BLaER1 (cell line): ENCODE measurements at regions not wholly inside any gene's neighbourhood (a gene's known extent, or its start where the extent isn't known, plus 50 kb on each side); places are given as distances from the start of the nearest gene placed in this dataset.
"Not testable (repeated sequence)": the region's sequence is repeated elsewhere in the genome, so short reads cannot be mapped to it uniquely, and the experiment has no call there.

Experiments
- H3K27ac ChIP-seq: shearing (Covaris generic); formaldehyde crosslinking; 2 replicates; pipeline ENCODE4 v1.8.1; 2022
- H3K27me3 ChIP-seq: shearing (Covaris generic); formaldehyde crosslinking; 2 replicates; pipeline ENCODE4 v1.8.1; 2022
- H3K36me3 ChIP-seq: shearing (Covaris generic); formaldehyde crosslinking; 2 replicates; pipeline ENCODE4 v1.8.1; 2022
- H3K4me1 ChIP-seq: shearing (Covaris generic); formaldehyde crosslinking; 2 replicates; pipeline ENCODE4 v1.8.1; 2022
- H3K4me2 ChIP-seq: shearing (Covaris generic); formaldehyde crosslinking; 2 replicates; pipeline ENCODE4 v1.8.1; 2022
- H3K4me3 ChIP-seq: shearing (Covaris generic); formaldehyde crosslinking; 2 replicates; pipeline ENCODE4 v1.8.1; 2022
- H3K9ac ChIP-seq: shearing (Covaris generic); formaldehyde crosslinking; 2 replicates; pipeline ENCODE4 v1.8.1; 2022
- H3K9me3 ChIP-seq: shearing (Covaris generic); formaldehyde crosslinking; 2 replicates; pipeline ENCODE4 v1.8.1; 2022
- H4K20me1 ChIP-seq: shearing (Covaris generic); formaldehyde crosslinking; 2 replicates; pipeline ENCODE4 v1.8.1; 2022
- Cebpa-rat ChIP-seq: shearing (Covaris generic); IDR thresholded peaks from 2 replicates; pipeline ENCODE4 v1.8.1; 2022

- Histone ChIP-seq H3K9me3 (no peaks in the 10 kb centered on the region), H4K20me1 (no peaks in the 10 kb centered on the region), H3K9ac (no peak overlapping the region), H3K4me3 (no peak overlapping the region), H3K4me2 (no peak overlapping the region), H3K4me1 (no peaks in the 10 kb centered on the region), H3K27me3 (no peaks in the 10 kb centered on the region), H3K27ac (no peak overlapping the region), H3K36me3 (no peaks in the 10 kb centered on the region)
- no peak for TF ChIP-seq Cebpa-rat
Measured at GRCh38 chr5:62083661-62084060, 222.3 kb upstream of the KIF2A start.

DNA sequence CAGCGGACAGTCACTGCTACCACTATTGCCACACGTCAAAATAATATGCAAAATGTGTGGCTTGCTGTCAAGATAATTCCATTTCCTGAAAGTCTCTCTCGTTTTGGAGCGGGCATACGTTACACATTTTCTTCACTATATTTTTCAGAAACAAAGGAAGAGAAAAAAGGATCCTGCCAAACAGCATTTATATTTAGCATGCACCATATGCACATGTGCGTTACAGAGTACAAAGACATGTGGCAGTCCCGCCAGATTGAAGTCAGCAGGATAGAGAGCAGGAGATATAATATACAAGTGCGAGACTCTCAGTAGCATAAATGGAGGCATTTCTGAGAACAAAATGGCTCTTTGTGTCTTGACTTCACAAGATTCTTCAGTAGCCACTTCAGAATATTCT lies 221.6 kb upstream of the KIF2A start:
- TF ChIP-seq Cebpa-rat: no peak
- no peaks in the 10 kb centered on the region for H3K9me3 ChIP-seq
- no peaks in the 10 kb centered on the region for H4K20me1 ChIP-seq
- no peak overlapping the region for H3K27ac ChIP-seq
- H3K9ac ChIP-seq: no peak overlapping the region
- no peaks in the 10 kb centered on the region for H3K36me3 ChIP-seq
- no peaks in the 10 kb centered on the region for H3K27me3 ChIP-seq
- H3K4me3 ChIP-seq: no peak overlapping the region
- 0 out of 2 replicates have a peak overlapping the region, but pooled peaks have one; percentile 1 for H3K4me2 ChIP-seq
- H3K4me1 ChIP-seq: no peaks in the 10 kb centered on the region

DNA sequence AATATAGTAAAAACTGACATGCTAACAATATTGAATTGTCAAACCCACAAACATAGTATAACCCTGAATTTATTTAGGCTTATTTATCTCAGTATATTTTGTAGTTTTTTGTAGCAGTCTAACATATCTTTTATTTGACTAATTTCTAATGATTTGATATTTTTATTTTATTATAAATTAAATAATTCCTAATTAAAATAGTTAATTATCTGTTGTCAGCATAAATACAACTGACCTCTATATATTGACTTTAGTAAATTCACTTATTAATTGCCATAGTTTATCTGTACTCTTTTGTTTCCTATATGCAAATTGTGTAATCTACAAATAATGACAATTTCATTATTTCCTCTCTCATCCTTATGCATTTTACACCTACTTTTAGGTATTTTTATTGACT lies 215.1 kb upstream of the KIF2A start:
- Histone ChIP-seq H3K36me3 (no peaks in the 10 kb centered on the region), H3K4me1 (peaks cover 8% of the 10 kb centered on the region; the same call in 1 of the 2 replicates), H3K4me3 (no peak overlapping the region), H3K9me3 (peaks cover 4% of the 10 kb centered on the region; the same call in 1 of the 2 replicates), H4K20me1 (no peaks in the 10 kb centered on the region), H3K9ac (no peak overlapping the region), H3K4me2 (no peak overlapping the region), H3K27me3 (no peaks in the 10 kb centered on the region), H3K27ac (no peak overlapping the region)
- TF ChIP-seq Cebpa-rat: no peak

GRCh38 chr5:62093411-62093810 lies 212.6 kb upstream of the KIF2A start:
- Histone ChIP-seq H3K9ac (no peak overlapping the region), H3K9me3 (peaks cover 4% of the 10 kb centered on the region; the same call in 1 of the 2 replicates), H3K4me2 (peak overlapping the region; percentile 18; the same call in 1 of the 2 replicates), H3K36me3 (no peaks in the 10 kb centered on the region), H3K27ac (no peak overlapping the region), H3K4me3 (no peak overlapping the region), H3K4me1 (peaks cover 8% of the 10 kb centered on the region; the same call in 1 of the 2 replicates), H4K20me1 (no peaks in the 10 kb centered on the region), H3K27me3 (no peaks in the 10 kb centered on the region)
- TF ChIP-seq Cebpa-rat: no peak

GRCh38 chr5:62093976-62094375 lies 212.0 kb upstream of the KIF2A start:
- Histone ChIP-seq H3K9ac (no peak overlapping the region), H3K36me3 (no peaks in the 10 kb centered on the region), H3K27me3 (no peaks in the 10 kb centered on the region), H3K4me1 (peaks cover 8% of the 10 kb centered on the region; the same call in 1 of the 2 replicates), H3K4me3 (no peak overlapping the region), H3K4me2 (peak overlapping the region; percentile 23; the same call in 1 of the 2 replicates), H3K9me3 (peaks cover 4% of the 10 kb centered on the region; the same call in 1 of the 2 replicates), H4K20me1 (no peaks in the 10 kb centered on the region), H3K27ac (no peak overlapping the region)
- no peak for TF ChIP-seq Cebpa-rat

GRCh38 chr5:62097361-62097760 lies 208.6 kb upstream of the KIF2A start:
- no peak for TF ChIP-seq Cebpa-rat
- no peaks in the 10 kb centered on the region for H3K9me3 ChIP-seq
- no peak overlapping the region for H3K9ac ChIP-seq
- peaks cover 8% of the 10 kb centered on the region; the same call in 1 of the 2 replicates for H3K4me1 ChIP-seq
- no peak overlapping the region for H3K4me2 ChIP-seq
- H3K4me3 ChIP-seq: no peak overlapping the region
- no peak overlapping the region for H3K27ac ChIP-seq
- H4K20me1 ChIP-seq: no peaks in the 10 kb centered on the region
- no peaks in the 10 kb centered on the region for H3K27me3 ChIP-seq
- H3K36me3 ChIP-seq: no peaks in the 10 kb centered on the region

DNA sequence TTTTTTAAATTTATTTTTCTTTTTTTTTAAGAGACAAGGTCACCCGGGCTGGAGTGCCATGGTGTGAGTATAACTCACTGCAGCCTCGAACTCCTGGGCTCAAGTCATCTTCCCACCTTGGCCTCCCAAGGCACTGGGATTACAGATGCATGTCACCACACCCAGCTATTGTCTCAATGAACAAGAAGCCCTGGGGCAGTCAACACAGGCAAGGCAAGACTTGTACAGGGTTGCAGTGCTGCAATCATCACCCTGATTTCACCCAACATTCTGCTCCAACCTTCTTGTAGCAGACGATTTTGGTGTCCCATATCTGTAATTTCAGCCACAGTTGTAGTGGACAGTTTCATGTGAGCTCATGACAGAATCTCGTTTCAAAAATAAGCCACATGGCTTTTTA lies 205.8 kb upstream of the KIF2A start:
- no peaks in the 10 kb centered on the region for H3K36me3 ChIP-seq
- H3K4me3 ChIP-seq: no peak overlapping the region
- TF ChIP-seq Cebpa-rat: no peak
- H3K27me3 ChIP-seq: no peaks in the 10 kb centered on the region
- no peak overlapping the region for H3K4me2 ChIP-seq
- no peak overlapping the region for H3K9ac ChIP-seq
- H3K4me1 ChIP-seq: no peaks in the 10 kb centered on the region
- H3K27ac ChIP-seq: no peak overlapping the region
- H3K9me3 ChIP-seq: no peaks in the 10 kb centered on the region; the same call in 1 of the 2 replicates
- H4K20me1 ChIP-seq: no peaks in the 10 kb centered on the region

- not testable (repeated sequence) for H3K27ac ChIP-seq
Measured at GRCh38 chr5:62103863-62104262, 202.1 kb upstream of the KIF2A start.

GRCh38 chr5:62111428-62111827 lies 194.6 kb upstream of the KIF2A start:
- no peak overlapping the region for H3K9ac ChIP-seq
- H3K36me3 ChIP-seq: no peaks in the 10 kb centered on the region
- H3K4me3 ChIP-seq: no peak overlapping the region
- no peak for TF ChIP-seq Cebpa-rat
- no peaks in the 10 kb centered on the region for H3K9me3 ChIP-seq
- no peaks in the 10 kb centered on the region for H4K20me1 ChIP-seq
- H3K27ac ChIP-seq: no peak overlapping the region
- H3K4me2 ChIP-seq: no peak overlapping the region
- no peaks in the 10 kb centered on the region for H3K4me1 ChIP-seq
- H3K27me3 ChIP-seq: no peaks in the 10 kb centered on the region

More at GRCh38 chr5:62103863-62104262, 202.1 kb upstream of the KIF2A start:
- H3K4me3 ChIP-seq, H4K20me1 ChIP-seq, H3K4me1 ChIP-seq, H3K27me3 ChIP-seq, H3K9me3 ChIP-seq, H3K4me2 ChIP-seq, H3K9ac ChIP-seq, H3K36me3 ChIP-seq: not testable (repeated sequence)

- Histone ChIP-seq H4K20me1 (no peaks in the 10 kb centered on the region), H3K4me3 (no peak overlapping the region), H3K36me3 (no peaks in the 10 kb centered on the region), H3K4me1 (no peaks in the 10 kb centered on the region), H3K9ac (no peak overlapping the region), H3K27me3 (no peaks in the 10 kb centered on the region), H3K9me3 (no peaks in the 10 kb centered on the region), H3K27ac (no peak overlapping the region), H3K4me2 (no peak overlapping the region)
- TF ChIP-seq Cebpa-rat: no peak
Measured at GRCh38 chr5:62112689-62113228, 193.2 kb upstream of the KIF2A start.

DNA sequence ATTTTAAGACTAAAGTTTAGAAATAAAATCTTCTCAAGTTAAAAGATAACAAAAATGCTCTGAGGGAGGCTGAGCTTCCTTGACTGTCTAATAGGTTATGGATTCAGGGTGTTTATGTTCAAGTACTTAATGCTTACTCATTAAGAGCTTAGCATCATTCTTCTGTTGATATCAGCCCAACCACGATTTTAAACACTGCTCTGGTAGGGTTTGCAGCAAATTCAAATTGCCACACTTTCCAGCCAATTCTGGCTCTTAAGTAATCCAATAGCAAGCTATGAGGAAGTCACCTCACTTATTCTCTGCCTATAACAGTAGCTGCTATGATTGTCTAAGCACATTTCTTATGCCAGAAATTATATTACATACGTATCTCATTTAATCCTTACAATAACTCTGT lies 191.0 kb upstream of the KIF2A start:
- Histone ChIP-seq H4K20me1 (no peaks in the 10 kb centered on the region), H3K4me3 (no peak overlapping the region), H3K27me3 (no peaks in the 10 kb centered on the region), H3K9me3 (no peaks in the 10 kb centered on the region), H3K27ac (no peak overlapping the region), H3K9ac (no peak overlapping the region), H3K4me2 (no peak overlapping the region), H3K36me3 (no peaks in the 10 kb centered on the region), H3K4me1 (no peaks in the 10 kb centered on the region)
- no peak for TF ChIP-seq Cebpa-rat
